Osteoblast (primary cell): ENCODE measurements at regions not wholly inside any gene's neighbourhood (a gene's known extent, or its start where the extent isn't known, plus 50 kb on each side); places are given as distances from the start of the nearest gene placed in this dataset.

Experiments
- DNase-seq: peaks from one replicate; pipeline ENCODE4 v3.0.0; 2011; ENCODE audit warnings: low spot score, mixed read lengths; ENCODE audit not compliant: insufficient read length; ENCODE audit errors: missing footprints
- H2AFZ ChIP-seq: 2 replicates; pipeline ENCODE4 v1.6.0; 2011; ENCODE audit warnings: mild to moderate bottlenecking, low read length
- H3K27ac ChIP-seq: 2 replicates; pipeline ENCODE4 v1.5.1; 2011; ENCODE audit warnings: mild to moderate bottlenecking, low read depth, low read length, moderate library complexity
- H3K27me3 ChIP-seq: 2 replicates; pipeline ENCODE4 v1.6.0; 2012; ENCODE audit warnings: mild to moderate bottlenecking, control low read depth, inconsistent platforms, low read length, moderate library complexity; ENCODE audit not compliant: insufficient read depth
- H3K36me3 ChIP-seq: 2 replicates; pipeline ENCODE4 v1.5.1; 2011; ENCODE audit warnings: mild to moderate bottlenecking, low read length, control low read depth, moderate library complexity; ENCODE audit not compliant: insufficient read depth
- H3K4me1 ChIP-seq: 2 replicates; pipeline ENCODE4 v1.5.1; 2011; ENCODE audit warnings: mild to moderate bottlenecking, low read length, control low read depth, moderate library complexity; ENCODE audit not compliant: insufficient read depth
- H3K4me2 ChIP-seq: 2 replicates; pipeline ENCODE4 v1.6.0; 2011; ENCODE audit warnings: mild to moderate bottlenecking, low read length; ENCODE audit not compliant: insufficient read depth
- H3K4me3 ChIP-seq: fragments of 200-600 bp; sonication (generic); 3 replicates; pipeline ENCODE4 v1.5.1; 2012; ENCODE audit warnings: mild to moderate bottlenecking, low read length, inconsistent platforms; ENCODE audit not compliant: insufficient read depth
- H3K79me2 ChIP-seq: 2 replicates; pipeline ENCODE4 v1.6.0; 2012; ENCODE audit warnings: mild to moderate bottlenecking, low read length, control low read depth, inconsistent platforms; ENCODE audit not compliant: insufficient read depth
- H3K9me3 ChIP-seq: 2 replicates; pipeline ENCODE4 v1.5.1; 2011; ENCODE audit warnings: low read depth, low read length, control low read depth
- H4K20me1 ChIP-seq: 2 replicates; pipeline ENCODE4 v1.6.0; 2012; ENCODE audit warnings: mild to moderate bottlenecking, low read length, control low read depth; ENCODE audit not compliant: insufficient read depth
- CTCF ChIP-seq: IDR thresholded peaks from 2 replicates; pipeline ENCODE4 v1.5.1; 2011; ENCODE audit warnings: mild to moderate bottlenecking, low read depth, low read length, moderate library complexity; ENCODE audit errors: extremely low read depth

- no peaks in the 10 kb centered on the region for H3K4me1 ChIP-seq
- no peak for TF ChIP-seq CTCF
- H3K36me3 ChIP-seq, result no peaks in the 10 kb centered on the region
- DNase-seq, result no peak
- H4K20me1 ChIP-seq, result peaks cover 63% of the 10 kb centered on the region
- H3K4me3 ChIP-seq, result no peak overlapping the region
- no peaks in the 10 kb centered on the region for H3K79me2 ChIP-seq
- H3K9me3 ChIP-seq, result no peaks in the 10 kb centered on the region
- no peak overlapping the region for H3K27ac ChIP-seq
- H3K4me2 ChIP-seq, result no peak overlapping the region
- H2AFZ ChIP-seq, result no peak overlapping the region
- no peaks in the 10 kb centered on the region for H3K27me3 ChIP-seq
Observed at GRCh38 chr16:85269165-85269564, 156.9 kb upstream of the CIBAR2 start.

DNA sequence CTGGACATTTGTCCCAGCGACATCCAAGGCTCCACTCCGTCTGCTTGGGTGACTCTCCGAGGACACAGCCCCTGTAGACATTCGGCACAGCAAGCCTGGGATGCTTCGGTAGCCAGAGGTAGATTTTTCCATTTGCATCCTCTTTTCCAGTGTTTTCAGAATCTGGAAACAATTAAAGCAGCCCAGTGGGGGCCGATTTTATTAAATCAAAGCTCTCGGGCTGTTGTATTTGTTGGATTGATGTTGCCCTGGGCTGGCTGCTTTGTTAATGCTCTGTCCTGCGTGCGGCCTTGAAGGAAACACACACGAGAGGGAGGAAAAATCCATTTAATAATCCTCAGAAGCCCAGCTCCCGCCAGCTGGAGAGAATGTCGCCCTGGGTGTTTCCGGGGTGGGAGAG, 158.1 kb upstream of the CIBAR2 start:
- Histone ChIP-seq H3K4me3 (no peak overlapping the region), H3K4me1 (no peaks in the 10 kb centered on the region), H3K4me2 (no peak overlapping the region), H2AFZ (no peak overlapping the region), H4K20me1 (peaks cover 63% of the 10 kb centered on the region), H3K27me3 (no peaks in the 10 kb centered on the region), H3K79me2 (no peaks in the 10 kb centered on the region), H3K9me3 (no peaks in the 10 kb centered on the region), H3K27ac (no peak overlapping the region), H3K36me3 (no peaks in the 10 kb centered on the region)
- TF ChIP-seq CTCF, result no peak
- no peak for DNase-seq

- Histone ChIP-seq H3K36me3 (no peaks in the 10 kb centered on the region), H3K9me3 (no peaks in the 10 kb centered on the region), H3K4me1 (no peaks in the 10 kb centered on the region), H3K4me3 (no peak overlapping the region), H2AFZ (no peak overlapping the region), H3K4me2 (no peak overlapping the region), H3K27me3 (no peaks in the 10 kb centered on the region), H3K27ac (no peak overlapping the region), H4K20me1 (peaks cover 66% of the 10 kb centered on the region), H3K79me2 (no peaks in the 10 kb centered on the region)
- DNase-seq, result no peak
- no peak for TF ChIP-seq CTCF
Observed at GRCh38 chr16:85271198-85271597, 158.9 kb upstream of the CIBAR2 start.

- H3K4me1 ChIP-seq, result no peaks in the 10 kb centered on the region
- no peak for DNase-seq
- no peaks in the 10 kb centered on the region for H3K79me2 ChIP-seq
- no peaks in the 10 kb centered on the region for H3K9me3 ChIP-seq
- no peak overlapping the region for H2AFZ ChIP-seq
- no peak overlapping the region for H3K4me3 ChIP-seq
- no peaks in the 10 kb centered on the region for H3K27me3 ChIP-seq
- no peaks in the 10 kb centered on the region for H3K36me3 ChIP-seq
- H4K20me1 ChIP-seq, result peaks cover 54% of the 10 kb centered on the region
- no peak overlapping the region for H3K4me2 ChIP-seq
- H3K27ac ChIP-seq, result no peak overlapping the region
- TF ChIP-seq CTCF, result no peak
Observed at GRCh38 chr16:85273293-85273692, 161.0 kb upstream of the CIBAR2 start.
